HG03342 (cell line): ENCODE measurements at regions not wholly inside any gene's neighbourhood (a gene's known extent, or its start where the extent isn't known, plus 50 kb on each side); places are given as distances from the start of the nearest gene placed in this dataset.

Source experiments
- ATAC-seq: cut with Tn5 transposase; IDR thresholded peaks from one replicate; pipeline ENCODE4 v1.9.1; 2021; ENCODE audit warnings: mild to moderate bottlenecking, moderate library complexity; ENCODE audit not compliant: unreplicated experiment

DNA sequence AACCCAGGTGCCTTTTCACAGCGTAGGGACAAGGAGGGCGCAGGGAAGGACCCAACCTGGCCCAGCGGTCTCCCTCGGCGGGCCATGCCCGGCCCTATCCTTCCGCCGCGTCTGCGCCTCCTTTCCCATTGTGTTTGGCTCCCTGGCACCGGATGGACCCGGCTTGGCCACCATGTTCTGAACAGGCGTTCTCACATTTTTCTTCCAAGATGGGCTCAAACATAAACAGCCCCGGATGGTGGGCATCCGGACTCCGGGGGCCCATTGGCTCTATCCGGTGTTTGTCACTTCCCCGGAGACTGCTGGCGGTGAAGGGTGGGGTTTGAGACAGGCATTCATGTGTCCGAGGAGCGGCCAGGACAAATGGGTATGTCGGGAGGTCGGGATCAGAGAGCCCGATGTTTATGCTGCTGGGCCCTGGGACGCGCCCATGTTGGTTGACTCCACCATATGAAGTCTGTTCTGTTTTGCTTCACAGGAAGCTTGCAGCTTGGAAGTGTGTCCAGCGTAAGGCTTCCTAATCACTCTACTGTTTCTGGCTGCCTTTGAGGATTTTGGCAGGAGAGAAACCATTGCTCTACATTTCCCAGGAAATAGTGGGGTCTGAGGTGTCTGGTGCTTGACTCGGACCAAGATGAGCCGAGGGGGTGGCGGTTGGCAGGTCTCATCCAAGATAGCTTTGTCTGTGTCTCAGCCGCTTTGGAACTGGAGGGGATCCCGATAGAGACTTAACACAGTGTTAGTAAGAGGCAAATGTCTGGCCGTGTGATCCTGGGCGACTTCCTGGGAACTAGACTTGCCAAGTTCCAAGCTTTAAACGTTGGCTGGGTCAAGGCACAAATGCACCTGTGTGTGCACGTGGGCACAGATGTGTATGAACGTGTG, 188.3 kb downstream of the IRF8 start:
- no peak for ATAC-seq

DNA sequence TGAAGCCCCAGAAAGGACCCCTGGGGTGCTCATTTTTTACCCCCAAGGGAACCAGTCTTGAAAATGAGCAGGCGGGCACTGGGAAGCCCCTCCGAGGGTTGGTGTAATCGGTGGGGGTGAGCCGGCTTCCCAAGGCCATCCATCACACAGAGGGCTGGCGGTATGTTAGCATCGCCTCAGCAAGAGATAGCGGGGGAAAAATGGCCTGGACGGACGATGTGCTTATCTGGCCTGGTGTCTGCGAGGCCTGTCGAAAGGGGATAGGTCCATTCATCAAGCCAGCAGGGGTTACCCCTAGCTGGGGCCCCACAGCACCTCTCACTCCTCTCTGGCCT, 188.9 kb downstream of the IRF8 start:
- no peak for ATAC-seq

DNA sequence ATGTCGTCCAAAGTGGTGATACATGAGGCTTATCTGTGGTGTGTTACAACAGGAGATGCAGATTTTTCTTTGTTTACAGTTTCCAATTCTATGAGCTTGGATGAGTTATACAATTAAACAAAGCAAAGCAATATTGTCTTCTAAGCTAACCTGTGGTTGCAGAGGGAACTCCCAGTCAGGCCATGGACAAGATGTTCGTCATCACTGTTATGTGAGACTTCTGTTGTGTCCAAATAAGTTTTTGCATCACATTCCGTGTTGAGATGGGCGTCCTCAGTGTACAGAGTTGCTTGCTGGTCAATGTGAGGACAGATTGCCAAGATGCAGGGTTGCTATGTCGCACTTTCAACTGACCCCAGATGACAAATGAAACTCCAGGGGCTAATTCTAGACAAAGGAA, 189.3 kb downstream of the IRF8 start:
- ATAC-seq = no peak

DNA sequence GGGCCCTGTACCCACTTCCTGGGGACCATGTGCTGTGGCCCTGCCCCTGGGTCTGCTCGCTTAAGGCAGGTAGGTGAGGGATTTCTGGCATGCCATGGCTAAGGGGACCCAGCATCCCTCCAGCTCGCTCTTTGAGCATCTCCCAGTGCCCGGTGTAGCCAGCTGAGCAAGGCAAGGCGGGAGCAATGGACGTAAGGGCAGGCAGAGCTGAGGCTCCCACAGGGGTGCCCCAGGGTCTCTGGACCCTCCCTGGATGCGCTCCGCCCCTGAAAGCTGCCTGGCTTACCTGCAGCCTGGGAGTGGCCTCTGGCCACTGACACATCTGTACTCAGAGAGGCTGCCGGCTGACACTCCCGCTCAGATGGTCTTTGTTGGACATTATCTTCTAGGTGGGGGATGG, 189.9 kb downstream of the IRF8 start:
- ATAC-seq = no peak

DNA sequence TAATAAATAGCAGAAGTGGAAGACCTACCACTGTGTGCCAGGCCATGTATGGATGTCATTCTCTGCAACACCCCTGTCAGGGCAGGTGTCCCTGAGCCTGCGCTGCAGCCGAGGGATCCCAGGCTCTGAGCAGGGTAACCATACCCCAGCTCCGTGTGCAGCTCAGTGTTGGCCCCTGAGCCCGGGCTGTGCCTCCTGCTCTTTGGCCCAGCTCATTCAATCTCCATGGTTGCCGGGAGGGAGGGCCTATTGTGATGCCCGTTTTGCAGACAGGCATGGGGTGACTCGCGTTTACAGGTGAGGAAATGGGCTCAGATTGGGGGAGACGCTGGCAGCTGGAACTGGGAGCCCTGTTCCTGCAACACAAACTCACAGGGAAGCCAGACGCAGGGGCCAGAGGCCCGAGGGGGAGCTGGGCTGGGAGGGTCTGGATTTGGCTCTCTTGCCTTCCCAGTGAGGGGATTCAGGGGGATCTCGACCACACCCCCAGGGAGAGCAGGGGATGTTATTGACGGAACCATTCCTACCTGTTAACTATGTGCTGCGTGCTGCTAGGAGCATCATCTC, 190.5 kb downstream of the IRF8 start:
- no peak for ATAC-seq

DNA sequence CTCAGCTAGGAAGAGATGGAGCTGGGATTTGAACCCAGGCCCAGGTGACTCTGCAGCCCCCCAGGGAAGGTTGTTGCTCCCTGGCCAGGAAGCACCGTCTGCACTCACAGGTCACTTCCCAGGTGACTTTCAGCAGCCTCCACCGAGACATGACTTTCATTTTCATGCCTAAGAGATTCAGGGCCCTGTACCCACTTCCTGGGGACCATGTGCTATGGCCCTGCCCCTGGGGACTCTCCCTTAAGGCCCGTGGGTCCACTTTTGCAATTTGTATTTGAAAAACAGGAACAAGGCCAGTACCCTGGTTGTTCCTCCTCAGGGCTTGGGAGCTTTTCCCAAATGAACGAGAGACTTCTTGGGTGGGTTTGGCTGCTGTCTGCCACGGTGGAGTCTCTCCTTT, 191.0 kb downstream of the IRF8 start:
- peak; percentile 67 for ATAC-seq

DNA sequence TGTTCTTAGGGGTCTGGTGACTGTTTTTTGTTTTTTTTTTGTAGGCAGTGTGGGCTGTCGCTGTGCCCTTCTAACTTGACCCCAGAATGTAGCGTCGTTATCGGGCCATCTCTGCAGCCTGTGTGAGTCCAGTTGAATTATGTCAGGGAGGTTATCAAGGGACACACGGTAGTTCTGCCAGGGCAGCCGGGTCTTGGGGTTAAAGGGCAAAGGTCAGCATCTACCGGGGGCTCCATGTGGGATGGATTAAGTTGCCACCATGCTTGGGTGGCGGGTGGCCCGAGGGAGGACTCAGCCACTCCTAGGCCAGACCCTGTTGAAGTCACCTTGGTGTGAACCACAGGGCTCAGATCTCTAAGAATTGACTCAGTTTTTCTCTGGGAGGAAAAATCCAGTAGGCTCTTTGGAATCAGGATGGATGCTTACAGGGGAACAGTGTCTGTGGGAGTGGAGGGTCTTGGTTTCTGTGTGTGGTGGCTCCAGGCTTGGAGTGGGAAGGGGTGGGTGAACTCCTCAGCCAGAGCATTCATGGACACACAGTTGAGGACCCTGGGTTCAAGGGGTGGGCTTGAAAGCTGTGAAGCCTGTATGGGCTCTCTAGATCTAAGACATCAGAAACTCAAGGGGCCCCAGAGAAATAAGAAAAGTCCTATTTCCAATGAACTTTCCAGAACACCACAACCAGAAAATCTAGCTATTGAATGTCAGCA, 191.7 kb downstream of the IRF8 start:
- ATAC-seq = no peak

DNA sequence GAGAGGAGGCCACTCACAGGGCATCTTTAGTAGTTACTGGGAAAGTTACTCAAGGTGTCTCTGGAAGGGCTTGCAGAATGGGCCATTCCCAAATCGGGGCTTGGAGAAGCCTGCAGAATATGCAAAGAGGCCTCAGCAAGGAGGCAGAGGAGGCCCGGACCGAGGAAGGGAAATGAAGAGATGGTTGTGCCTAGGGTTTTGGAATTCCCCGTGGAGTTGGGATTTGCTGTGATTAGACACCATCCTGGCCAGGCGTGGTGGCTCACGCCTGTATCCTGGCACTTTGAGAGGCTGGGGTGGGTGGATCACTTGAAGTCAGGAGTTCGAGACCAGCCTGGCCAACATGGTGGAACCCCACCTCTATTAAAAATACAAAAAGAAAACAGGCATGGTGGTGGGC, 193.0 kb downstream of the IRF8 start:
- ATAC-seq = no peak

DNA sequence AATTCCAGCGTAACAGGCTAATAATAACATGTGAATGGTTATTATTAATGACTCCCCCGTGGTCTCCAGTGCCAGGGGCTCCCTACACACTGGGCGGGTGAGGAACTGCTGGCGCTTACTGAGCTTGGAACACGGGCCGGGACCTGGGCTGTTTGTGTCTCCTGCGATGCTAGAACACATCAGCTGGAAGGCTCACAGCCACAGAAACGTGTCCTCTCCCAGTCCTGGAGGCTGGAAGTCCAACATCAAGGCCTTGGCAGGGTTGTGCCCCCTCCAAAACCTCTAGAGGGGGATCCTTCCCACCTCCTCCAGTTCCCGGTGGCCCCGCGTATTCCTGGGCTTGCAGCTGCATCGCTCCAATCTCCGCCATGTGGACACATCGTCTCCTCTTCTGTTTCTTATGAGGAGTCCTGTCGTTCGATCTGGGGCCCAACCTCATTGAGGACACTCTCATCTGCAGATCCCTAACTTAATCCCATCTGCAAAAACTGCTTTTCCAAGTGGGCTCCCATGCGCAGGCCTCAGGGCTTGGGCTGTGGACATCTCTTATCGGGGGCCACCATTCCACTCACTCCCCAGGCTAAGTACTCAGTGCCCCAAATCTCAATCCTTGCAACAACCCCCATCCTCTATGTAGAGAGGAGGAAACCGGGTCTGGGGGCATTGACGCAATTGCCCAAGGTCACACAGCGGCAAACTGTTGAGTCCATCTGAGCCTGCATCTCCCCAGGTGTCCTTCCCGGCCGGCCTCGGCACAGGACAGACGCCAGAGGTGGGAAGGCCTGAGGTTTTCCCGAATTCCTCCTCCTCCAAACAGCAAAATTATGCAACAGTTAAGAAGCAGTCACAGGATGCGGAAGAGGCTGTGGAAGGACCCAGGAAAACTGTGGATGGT, 193.9 kb downstream of the IRF8 start:
- ATAC-seq = no peak

DNA sequence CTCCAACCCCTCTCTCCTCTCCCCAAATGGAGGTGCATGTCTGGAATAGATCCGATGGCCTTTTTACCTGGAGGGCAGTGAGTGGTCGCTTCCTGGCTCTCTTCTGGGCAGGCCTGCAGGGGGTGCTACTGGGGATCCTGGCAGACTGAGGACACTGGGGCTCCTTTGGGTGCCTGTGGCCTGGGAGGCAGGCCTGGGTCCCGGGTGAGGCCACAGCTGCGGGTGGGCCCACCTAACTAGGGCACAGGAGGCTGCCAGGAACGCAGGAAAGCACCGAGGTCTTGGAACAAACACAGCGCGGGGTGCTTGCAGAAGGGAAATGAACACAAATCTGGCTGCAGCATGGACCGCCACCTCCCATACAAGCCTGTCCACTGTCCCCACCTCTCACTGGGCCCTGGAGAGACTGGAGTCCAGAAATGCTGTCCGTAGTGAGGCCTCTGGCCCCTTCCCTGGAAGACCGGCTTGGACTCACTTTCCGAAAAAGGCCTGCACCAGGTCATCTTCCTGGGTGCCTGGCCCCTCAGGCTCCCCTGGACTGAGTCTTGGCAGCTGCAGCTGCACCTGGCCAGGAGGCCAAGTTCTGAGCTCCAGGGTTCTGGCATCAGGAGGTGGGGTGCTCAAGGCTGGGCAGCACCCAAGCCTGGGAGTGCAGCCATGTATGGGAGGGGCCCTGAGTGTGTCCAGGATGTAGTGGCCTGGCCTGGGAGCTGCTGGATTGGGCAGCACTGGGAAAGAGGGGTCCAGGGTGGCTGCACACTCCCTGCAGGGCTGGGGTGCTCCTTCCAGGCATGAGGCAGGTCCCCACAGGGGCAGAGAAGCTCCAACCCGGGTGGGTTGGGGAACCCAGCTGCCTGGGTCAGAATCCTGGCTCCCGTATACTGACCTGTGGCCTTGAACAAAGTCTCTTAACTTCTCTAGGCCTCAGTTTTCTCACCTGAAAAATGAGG, 195.1 kb downstream of the IRF8 start:
- no peak for ATAC-seq

DNA sequence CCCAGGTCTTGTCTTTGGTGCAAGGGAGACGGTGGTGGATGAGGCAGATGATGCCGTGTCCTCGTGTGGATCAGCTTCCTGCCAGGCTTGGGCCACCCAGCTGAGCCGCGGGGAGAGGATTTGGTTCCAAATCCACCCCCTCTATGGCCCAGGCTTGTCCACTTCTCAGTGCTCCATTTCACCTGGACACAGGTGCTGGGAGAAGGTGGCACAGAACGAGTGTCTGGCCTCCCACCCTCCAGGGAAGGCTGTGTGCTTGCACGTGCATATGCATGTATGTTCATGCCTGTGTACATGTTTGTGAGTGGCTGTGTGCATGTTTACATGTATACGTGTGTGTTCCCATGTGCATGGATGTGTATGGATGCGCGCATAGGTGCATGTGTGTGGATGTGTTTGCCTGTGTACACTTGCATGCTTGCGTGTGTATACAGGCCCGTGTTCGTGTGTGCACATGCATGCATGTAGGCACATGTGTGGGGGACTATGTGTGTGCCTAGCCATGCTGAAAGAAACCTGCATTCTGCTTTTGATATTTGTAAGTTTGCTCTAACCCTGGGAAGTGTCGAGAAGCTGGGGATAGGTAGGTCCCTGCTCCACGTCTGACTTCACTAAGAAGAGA, 196.3 kb downstream of the IRF8 start:
- no peak for ATAC-seq

DNA sequence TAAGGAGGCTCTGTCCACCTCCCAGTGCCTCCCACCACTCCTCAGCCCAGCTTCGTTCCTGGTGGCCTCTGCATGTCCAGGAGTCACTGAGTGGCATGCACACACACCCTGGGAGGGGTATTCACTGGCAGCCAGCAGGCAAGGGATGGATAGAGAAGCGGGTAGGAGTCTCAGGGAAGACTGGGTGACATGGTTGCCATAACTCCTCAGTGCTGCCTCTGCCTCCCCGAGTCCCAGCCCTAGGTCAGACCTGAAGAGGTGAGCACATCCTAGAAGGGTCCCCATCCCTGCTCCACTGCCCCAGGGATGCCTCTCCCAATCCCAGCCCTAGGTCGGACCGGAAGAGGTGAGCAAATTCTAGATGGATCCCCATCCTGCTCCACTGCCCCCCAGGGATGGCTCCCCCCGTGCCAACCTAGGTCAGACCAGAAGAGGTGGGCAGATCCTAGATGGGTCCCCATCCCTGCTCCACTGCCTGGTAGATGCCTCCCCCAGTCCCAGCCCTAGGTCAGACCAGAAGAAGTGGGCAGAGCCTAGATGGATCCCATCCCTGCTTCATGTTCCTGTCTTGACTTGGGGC, 197.0 kb downstream of the IRF8 start:
- no peak for ATAC-seq

DNA sequence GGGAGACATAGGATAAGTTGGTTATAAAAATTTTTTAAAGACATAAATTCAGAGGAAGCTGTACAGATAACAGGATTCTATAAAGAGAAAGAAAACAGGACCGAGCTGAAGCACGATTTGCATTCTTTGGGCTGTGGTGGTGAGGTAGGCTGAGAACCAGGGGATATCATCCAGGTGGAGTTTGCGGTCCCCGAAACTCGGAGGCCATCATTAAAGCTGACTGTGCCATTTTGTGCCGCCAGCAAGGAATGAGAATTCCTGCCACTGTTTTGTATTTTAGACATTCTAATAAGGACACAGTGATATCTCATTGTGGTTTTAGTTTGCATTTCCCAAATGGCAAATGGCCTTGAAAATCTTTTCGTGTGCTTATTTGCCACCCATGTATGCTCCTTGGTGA, 197.9 kb downstream of the IRF8 start:
- no peak for ATAC-seq

DNA sequence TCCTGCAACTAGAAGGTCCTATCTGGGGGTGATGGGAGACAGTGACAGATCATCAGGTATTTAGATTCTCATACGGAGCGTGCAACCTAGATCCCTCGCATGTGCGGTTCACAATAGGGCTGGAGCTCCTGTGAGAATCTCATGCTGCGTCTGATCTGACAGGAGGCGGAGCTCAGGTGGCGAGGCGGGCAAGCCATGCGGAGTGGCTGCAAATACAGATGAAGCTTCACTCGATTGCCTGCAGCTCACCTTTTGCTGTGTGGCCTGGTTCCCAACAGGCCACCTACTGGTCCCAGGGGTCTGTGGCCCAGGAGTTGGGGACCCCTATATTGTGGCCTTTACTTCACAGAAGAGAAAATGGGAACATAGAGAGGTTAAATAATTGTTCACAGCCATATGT, 200.4 kb downstream of the IRF8 start:
- ATAC-seq = no peak

DNA sequence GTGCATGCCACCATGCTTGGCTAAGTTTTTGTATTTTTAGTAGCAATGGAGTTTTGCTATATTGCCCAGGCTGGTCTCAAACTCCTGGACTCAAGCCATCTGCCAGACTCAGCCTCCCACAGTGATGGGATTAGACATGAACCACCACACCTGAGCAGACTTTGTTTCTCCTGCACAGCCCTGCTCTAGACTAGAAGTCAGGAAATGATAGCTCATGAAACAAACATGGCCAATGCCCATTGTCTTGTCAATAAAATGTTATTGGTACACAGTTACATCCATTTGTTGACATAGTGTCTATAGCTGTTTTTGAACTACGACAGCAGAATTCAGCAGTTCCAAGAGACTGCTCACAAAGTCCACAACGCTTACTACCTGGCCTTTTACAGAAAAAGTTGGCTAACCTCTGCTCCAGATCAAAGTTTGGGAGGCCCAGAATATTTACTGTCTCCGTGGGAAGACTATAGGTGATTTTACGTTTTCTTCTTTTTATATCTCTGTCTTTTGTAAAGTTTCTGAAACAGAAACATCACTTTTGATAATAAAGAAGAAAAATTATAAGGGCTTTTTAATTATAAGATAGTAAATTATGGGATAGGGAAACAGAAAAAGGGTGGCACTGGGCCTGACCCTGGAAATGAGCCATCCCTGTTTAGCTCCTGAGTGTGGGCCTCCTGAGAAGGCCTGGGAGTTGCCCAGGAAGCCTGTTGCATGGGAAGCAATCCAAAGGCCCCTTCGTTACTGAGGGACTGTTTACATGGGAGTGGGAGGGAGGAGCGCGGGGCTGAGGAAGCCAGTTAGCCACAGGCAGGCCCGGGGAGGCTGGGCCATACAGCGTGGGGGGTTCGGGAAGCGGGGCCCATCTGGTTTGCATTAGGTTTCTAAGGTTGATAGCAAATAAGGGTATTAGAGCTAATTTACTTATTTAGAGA, 201.5 kb downstream of the IRF8 start:
- ATAC-seq = no peak

DNA sequence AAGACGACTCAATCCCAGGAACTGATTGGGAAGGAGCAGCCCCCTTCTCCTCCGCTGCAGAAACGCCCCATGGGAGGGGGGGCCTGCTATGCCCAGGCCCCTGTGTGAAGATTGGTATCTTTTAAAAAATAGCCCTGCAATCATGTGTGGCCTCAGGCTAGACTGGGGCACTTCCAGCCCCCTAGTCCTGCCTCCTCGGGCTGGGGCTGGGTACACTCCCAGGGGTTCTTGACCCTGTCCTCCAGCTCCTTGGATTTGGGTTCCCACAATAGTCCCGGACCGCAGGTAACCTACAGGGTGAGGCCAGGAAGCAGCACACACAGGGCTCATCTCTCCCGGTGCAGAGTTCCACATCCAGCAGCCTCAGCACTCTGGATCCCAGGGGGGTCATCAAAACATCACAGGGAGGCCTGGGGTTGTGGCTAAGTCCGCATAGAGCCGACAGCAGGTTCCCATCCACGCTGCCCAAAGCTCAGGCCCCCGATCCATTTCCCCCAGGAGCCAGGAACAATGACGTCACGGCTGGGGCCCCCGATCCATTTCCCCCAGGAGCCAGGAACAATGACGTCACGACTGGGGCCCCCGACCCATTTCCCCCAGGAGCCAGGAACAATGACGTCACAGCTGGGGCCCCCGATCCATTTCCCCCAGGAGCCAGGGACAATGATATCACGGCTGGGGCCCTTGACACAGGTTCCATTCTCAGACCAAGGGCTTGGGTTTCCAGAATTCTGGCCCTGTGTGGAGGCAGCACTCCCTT, 202.4 kb downstream of the IRF8 start:
- ATAC-seq = no peak

DNA sequence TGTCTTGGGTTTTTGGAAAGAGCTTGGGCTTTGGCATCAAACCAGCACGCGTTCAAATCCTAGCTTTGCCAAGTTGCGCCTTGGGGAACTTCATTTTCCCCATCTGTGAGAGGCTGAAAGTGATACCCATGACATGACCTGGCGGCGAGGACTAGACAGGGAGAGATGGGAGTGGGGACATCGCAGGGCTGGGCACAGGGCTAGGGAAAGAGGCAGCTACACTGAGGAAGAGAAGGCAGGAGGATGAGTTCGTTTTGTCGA, 202.9 kb downstream of the IRF8 start:
- no peak for ATAC-seq

DNA sequence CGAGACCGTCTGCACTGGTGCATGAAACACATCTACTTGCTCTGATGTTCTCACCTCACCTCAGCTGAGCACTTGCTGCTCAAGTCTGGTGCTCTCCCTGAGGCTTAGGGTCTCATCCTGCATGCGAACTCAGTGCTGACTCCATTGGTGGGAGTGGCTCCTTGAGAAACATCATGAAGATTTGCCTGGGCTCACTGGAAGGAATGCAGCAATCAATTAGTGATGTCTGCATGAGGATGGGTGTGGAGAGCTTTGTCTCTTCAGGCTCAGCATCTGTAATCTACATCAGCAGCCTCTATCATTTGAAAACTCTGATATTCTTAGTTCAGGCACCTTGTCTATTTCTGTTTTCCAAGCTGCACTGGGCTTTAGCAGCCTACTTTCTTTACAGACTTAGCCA, 204.4 kb downstream of the IRF8 start:
- no peak for ATAC-seq
